T47D (cell line): ENCODE measurements at regions not wholly inside any gene's neighbourhood (a gene's known extent, or its start where the extent isn't known, plus 50 kb on each side); places are given as distances from the start of the nearest gene placed in this dataset.

Experiments used
- DNase-seq, 2 experiments: peaks; one replicate each; pipeline versions ENCODE4 v3.0.0 to v3.0.0-alpha.2; 2011 to 2012; ENCODE audit warnings: low read depth in 1 of 2, low spot score in 1 of 2
- JUND ChIP-seq: IDR thresholded peaks from 2 replicates; pipeline ENCODE4 v1.6.1; 2012; ENCODE audit warnings: low read depth
- in situ Hi-C: cut with HindIII; loops from 2 replicates; pipeline ENCODE4 v1.10.0; 2016; ENCODE audit warnings: low sequenced_read_pairs, low pct_unique_long_range_greater_than_20kb

DNA sequence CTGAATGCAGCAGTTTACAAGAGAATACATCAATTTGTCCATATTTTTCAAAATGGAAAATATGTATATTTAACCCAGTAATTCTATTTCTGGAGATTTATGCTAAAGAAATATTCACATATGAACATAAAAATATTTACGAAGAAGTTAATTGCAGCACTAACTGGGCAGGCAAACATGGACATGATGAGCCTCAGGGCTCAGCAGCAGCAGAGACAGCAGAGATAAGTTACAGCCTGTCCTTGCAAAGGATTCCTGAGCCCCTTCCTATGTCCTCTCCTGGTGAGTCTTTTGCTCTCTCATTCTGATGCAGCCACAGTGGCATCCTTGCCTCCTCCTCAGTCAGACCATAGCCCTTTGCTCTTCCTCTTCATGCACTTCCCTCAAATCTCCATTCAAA, 680.6 kb upstream of the CPEB2 start:
- TF ChIP-seq JUND = no peak

DNA sequence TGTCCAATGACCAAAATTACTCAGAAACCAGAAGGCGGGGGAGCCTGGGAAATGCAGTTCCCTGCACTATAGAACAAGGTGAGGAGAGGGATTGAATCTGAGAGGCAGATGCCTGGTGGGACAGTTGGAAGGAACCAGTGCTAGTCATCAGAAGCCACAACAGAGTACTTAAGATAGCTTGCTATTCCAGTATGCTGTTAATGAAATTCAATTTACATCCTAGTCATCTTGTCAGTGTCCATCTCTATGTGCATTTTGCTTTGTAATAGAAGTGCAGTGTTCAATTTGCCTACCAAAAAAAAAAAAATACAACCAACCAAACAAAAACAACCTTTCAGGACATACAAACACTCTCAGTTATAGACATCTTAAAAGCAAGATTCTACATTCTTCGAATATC, 679.1 kb upstream of the CPEB2 start:
- TF ChIP-seq JUND = no peak
- no peak for DNase-seq
- in situ Hi-C loops = no loop called here

More for the DNA sequence above, 680.6 kb upstream of the CPEB2 start:
- in situ Hi-C loops = no loop called here
- no peak for DNase-seq

DNA sequence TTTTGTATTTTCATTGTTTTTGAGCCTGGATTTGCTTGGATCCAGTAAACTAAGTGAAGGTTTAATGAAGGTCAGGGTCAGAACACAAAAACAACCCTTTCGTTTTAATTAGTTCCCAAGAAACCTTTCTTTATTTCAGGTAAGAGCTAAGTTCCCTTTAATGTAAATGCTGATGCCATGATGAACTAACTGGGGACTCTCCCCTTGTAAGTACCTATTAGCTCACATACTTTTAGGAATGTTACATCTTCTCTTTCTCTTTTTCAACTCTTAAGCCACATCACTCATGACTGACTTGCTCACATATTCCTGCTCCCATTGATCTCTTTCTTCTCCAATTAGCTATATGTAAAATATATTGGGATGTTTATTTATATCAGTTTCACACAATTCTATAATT, 673.1 kb upstream of the CPEB2 start:
- in situ Hi-C loops = no loop called here
- no peak for DNase-seq
- no peak for TF ChIP-seq JUND

DNA sequence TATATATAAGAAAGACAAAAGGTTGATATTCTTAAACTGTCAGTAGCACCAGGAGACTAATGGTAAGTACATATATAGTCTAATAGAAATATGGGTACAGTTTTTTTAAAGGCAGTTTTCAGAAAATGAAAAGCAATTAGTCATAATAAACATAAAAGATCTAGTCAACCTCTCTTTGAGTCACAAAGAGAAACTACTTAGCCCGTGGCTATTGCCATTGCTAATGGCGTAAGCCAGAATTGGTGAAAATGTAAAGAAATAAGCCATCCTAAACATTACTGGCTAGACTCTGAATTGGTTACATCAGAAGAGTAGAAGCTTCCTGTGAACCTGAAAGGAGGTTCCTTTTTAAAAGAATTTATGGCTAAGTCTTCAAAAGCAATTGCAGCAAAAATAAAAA, 668.7 kb upstream of the CPEB2 start:
- no peak for DNase-seq
- no peak for TF ChIP-seq JUND
- in situ Hi-C loops = no loop called here

DNA sequence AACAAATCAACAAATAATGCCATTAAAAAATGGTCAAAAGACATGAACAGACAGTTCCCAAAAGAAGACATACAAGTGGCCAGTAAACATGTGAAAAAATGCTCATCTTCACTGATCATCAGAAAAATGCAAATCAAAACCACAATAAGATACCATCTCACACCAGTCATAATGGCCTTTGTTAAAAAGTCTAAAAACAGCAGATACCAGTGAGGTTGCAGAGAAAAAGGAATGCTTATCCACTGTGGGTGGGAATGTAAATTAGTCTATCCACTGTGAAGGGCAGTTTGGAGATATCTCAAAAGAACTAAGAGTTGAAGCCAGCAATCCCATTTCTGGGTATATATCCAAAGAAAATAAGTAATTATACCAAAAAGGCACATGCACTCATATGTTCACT, 668.1 kb upstream of the CPEB2 start:
- DNase-seq = no peak
- TF ChIP-seq JUND = no peak
- in situ Hi-C loops = no loop called here

DNA sequence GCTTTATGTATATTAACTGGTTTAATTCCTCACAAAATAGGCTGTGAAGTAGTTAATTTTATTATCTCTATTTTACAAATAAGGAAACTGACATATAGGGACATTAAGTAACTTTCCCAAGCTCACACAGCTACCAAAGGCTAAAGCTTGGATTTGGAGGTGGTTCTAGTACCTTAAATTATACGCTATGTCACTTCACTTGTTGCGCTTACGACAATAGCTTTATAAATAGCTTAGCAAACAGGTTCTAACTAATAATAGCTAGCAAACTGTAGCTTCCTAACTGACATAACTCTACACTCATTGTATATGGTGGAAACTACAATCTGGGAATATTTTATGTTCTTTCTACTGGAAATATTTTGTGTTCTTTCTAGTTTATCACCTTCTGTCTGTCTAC, 666.4 kb upstream of the CPEB2 start:
- in situ Hi-C loops = no loop called here
- no peak for DNase-seq
- no peak for TF ChIP-seq JUND

DNA sequence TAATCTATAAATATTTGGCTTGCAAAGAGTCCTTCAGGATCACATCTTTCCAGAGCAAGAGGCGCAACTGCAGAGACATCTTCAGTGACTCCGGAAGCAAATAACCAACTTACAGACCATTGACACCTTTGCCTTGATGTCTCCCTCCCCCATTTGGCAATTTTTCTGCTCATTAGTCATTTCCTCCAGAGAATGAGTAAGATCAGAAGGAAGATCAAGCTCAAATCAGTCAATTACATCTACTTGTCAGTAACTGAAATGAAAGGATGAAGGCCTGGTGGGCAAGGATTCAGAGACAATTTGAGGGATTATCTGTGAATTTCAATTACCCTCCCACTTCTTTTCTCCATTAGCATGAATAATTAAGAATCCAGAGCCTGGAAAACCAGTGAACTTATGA, 665.6 kb upstream of the CPEB2 start:
- TF ChIP-seq JUND = no peak
- no peak for DNase-seq
- in situ Hi-C loops = no loop called here

DNA sequence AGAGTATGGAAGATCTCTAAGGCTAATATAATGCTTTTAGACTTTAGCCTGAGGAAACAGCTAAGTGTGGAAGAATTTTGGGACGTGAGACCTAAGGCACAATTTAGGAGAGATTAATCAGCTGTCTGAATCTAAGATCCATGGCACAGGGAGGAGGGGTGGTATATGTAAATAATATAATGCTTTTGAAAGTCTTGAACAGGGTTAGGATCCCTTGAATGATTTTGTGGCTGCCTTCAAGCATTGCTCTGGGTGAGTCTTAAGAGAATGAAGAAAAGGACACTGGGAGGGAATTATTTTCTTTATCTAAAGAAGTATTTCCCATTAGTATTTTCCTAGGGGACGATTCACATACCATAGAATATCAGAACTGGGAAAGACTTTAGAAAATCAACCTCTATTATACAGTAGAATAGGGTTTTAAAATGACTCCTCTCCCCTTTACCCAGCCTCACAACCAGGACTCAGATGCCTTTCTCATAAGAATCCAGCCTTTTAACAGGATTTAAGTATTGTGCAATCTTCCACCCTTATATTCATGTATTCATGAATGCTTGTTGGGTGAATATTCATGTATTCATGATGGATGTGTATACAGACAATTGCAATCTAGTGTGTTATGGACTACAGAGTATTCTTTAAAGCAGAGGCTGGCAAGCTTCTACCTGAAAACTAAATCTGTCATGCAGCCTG, 664.2 kb upstream of the CPEB2 start:
- DNase-seq = no peak
- in situ Hi-C loops = no loop called here
- no peak for TF ChIP-seq JUND

DNA sequence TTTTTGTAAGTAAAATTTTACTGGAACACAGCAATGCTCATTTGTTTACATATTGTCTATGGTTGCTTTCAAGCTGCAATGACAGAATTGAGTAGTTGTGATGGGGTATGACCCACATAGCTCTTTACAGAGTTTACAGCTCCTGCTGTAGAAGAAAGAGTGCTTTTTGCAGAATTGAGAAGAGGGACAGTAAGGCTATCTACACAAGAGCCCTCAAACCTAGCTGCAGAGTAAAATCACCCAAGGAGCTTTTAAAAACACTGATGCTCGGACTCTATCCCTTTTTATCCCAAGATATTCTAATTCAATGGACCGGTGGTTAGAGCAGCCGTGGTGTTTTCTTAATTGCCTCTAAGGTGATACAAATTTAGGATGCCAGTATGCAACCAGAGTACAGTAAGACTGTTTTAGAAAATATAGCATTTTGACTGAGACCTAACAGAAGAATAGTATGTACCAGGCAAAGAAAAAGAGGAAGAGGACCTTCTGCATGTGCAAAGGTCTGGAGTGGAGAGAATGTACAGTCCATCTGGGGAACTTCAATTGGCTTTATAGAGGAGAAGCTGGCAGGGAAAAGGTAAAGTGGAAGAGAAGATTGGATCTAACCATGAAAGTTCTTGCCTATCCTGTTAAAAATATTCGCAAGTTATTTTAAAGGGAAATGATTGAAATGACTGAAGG, 663.6 kb upstream of the CPEB2 start:
- TF ChIP-seq JUND = no peak
- in situ Hi-C loops = no loop called here

DNA sequence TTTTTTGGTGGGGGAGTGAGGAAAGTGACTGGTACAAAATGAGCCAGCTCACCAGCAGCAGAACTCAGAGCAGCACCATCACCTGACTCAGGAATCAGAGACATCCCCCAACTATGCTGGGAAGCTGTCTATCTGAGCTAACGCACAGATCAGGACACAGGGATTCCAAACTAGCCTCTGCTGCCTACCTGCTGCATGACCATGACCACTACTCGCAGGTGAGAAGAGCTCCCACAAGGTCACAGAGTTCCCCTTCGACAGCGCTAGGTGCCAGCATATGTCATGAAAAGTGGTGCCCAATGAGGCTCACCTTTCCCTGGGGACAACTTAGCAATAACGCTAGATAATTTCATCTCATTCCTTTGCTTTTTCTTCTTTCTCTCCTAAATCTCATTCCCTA, 662.6 kb upstream of the CPEB2 start:
- no peak for TF ChIP-seq JUND
- in situ Hi-C loops = no loop called here
- no peak for DNase-seq

More for the DNA sequence above, 663.6 kb upstream of the CPEB2 start:
- no peak for DNase-seq

DNA sequence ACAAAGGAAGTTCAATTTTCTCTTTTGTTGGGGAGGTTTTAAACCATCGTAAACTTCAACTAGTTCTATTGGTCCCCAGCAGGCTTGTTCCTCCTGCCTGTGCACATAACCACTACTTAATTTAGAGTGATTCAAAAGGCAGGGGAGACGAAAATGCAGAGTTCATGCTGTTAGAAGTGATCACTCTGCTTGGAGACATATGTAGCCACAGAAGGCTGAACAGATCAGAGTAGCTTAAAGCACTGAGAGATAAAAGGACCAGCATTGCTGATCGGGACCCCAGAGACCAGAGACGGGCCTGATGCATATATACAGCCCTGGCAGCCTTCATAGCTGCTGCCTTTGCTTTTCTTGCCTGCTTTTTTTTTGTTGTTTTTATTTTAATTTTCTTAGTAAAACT, 662.0 kb upstream of the CPEB2 start:
- no peak for DNase-seq
- in situ Hi-C loops = no loop called here
- no peak for TF ChIP-seq JUND

DNA sequence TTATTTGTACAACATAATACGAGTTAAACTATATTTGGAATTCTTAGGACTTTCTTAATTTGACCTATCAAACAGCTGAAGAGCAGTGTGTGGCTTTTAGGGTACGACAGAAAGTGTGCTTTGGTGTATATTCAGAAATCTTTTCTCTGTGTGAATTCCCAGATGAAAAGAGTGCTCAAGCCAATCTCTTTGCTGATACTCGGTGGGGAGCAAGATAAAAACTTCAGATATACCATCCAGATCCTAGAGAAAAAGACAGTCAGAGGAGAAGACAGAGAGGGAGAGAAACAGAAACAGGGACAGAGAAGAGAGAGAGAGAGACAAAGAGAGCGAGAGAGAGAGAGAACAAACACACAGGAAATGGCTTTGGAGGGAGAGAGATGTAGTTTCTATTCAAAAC, 658.3 kb upstream of the CPEB2 start:
- in situ Hi-C loops = no loop called here

DNA sequence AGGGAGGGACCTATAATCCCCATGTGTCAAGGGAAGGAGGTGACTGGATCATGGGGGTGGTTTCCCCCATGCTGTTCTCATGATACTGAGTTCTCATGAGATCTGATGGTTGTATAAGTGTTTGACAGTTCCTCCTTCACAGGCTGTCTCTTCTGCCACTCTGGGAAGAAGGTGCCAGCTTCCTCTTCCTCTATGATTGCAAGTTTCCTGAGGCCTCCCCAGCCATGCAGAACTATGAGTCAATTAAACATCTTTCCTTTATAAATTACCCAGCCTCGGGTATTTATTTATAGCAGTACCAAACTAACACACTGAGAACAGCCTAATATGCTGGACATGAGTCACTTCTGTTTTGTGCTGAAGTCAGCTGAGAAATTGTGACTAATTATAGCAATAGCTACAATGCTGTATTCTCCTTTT, 656.9 kb upstream of the CPEB2 start:
- in situ Hi-C loops = no loop called here
- DNase-seq = no peak
- TF ChIP-seq JUND = no peak

More for the DNA sequence above, 658.3 kb upstream of the CPEB2 start:
- DNase-seq = no peak
- no peak for TF ChIP-seq JUND

DNA sequence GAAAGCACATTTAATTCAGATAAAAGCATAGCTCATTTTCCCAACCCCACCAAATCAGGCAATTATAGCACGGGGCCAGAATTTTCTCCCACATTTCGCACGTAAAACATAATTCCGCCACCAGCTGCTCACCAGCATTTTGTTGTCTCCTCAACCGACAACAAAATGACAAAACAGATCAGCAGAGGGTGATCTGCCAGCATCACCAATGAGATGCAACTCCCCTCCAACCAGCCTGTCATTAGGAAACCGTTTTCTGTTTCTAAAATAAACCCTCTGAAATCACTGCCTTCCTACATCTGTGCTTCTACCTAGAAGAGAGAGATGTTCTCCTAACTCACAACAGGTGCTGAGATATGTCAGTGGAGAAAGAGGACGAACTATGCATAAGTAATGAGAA, 654.8 kb upstream of the CPEB2 start:
- in situ Hi-C loops = no loop called here
- no peak for TF ChIP-seq JUND

More for the DNA sequence above, 654.8 kb upstream of the CPEB2 start:
- DNase-seq = no peak
